Muscle of back (tissue), 3 donors: ENCODE measurements at regions not wholly inside any gene's neighbourhood (a gene's known extent, or its start where the extent isn't known, plus 50 kb on each side); places are given as distances from the start of the nearest gene placed in this dataset.

ENCODE experiments used
- DNase-seq, 3 donors: peaks; one replicate each; pipeline versions ENCODE4 v3.0.0 to v3.0.0-alpha.2; 2013

GRCh38 chr6:88238901-88239300 lies 72.8 kb upstream of the CNR1 start:
- DNase-seq, result no peak

GRCh38 chr6:88238065-88238464 lies 71.9 kb upstream of the CNR1 start:
- DNase-seq, result no peak

- DNase-seq, result no peak
Measured at GRCh38 chr6:88236612-88237360, 70.6 kb upstream of the CNR1 start.

GRCh38 chr6:88232753-88233152 lies 66.6 kb upstream of the CNR1 start:
- no peak for DNase-seq

- DNase-seq, result no peak
Measured at GRCh38 chr6:88223298-88223697, 57.2 kb upstream of the CNR1 start.

- DNase-seq, result peak; percentile 0 to 35 (median 5)
Measured at GRCh38 chr6:88220493-88220892, 54.3 kb upstream of the CNR1 start.

GRCh38 chr6:88216182-88216581 lies 50.0 kb upstream of the CNR1 start:
- no peak for DNase-seq
